Loucy (cell line): ENCODE measurements at regions not wholly inside any gene's neighbourhood (a gene's known extent, or its start where the extent isn't known, plus 50 kb on each side); places are given as distances from the start of the nearest gene placed in this dataset.

Experiments used
- H2AFZ ChIP-seq: fragments of 200-600 bp; sonication (generic); 2 replicates; pipeline ENCODE4 v1.6.0; 2016; ENCODE audit warnings: antibody characterized with exemption, mild to moderate bottlenecking, low read length, moderate library complexity
- H3F3A ChIP-seq: fragments of 200-600 bp; 2 replicates; pipeline ENCODE4 v1.6.0; 2016; ENCODE audit warnings: antibody characterized with exemption, low read depth, mild to moderate bottlenecking
- H3K27me3 ChIP-seq: fragments of 200-600 bp; sonication (generic); 2 replicates; pipeline ENCODE4 v1.6.1; 2014; ENCODE audit warnings: low read length, mild to moderate bottlenecking; ENCODE audit not compliant: insufficient read depth, poor library complexity, severe bottlenecking
- H3K36me3 ChIP-seq: fragments of 200-600 bp; sonication (generic); 2 replicates; pipeline ENCODE4 v1.6.1; 2016; ENCODE audit warnings: low read length; ENCODE audit not compliant: insufficient read depth
- H3K4me1 ChIP-seq: fragments of 200-600 bp; sonication (generic); 2 replicates; pipeline ENCODE4 v1.5.1; 2014; ENCODE audit warnings: low read length, mild to moderate bottlenecking; ENCODE audit not compliant: insufficient read depth, poor library complexity, severe bottlenecking
- H3K4me2 ChIP-seq: fragments of 200-600 bp; sonication (generic); 2 replicates; pipeline ENCODE4 v1.6.0; 2014; ENCODE audit warnings: antibody characterized with exemption, low read length, low read depth, mild to moderate bottlenecking; ENCODE audit not compliant: poor library complexity, severe bottlenecking
- H3K4me3 ChIP-seq: fragments of 200-600 bp; sonication (generic); 2 replicates; pipeline ENCODE4 v1.5.1; 2014; ENCODE audit warnings: low read length, mild to moderate bottlenecking, mixed read lengths; ENCODE audit not compliant: poor library complexity, severe bottlenecking
- H3K79me2 ChIP-seq: fragments of 200-600 bp; sonication (generic); 2 replicates; pipeline ENCODE4 v1.6.1; 2014; ENCODE audit warnings: low read length; ENCODE audit not compliant: insufficient read depth
- H3K9ac ChIP-seq: fragments of 200-600 bp; sonication (generic); 2 replicates; pipeline ENCODE4 v1.6.0; 2014; ENCODE audit warnings: mild to moderate bottlenecking, low read depth, low read length, moderate library complexity; ENCODE audit not compliant: poor library complexity, severe bottlenecking
- H3K9me2 ChIP-seq: fragments of 200-600 bp; sonication (generic); replicated peaks from 2 replicates; pipeline ENCODE4 v1.6.1; 2016; ENCODE audit warnings: low read depth, low read length, mixed read lengths
- H3K9me3 ChIP-seq: fragments of 200-600 bp; sonication (generic); 2 replicates; pipeline ENCODE4 v1.6.1; 2014; ENCODE audit warnings: mild to moderate bottlenecking, antibody characterized with exemption, low read length, low read depth; ENCODE audit not compliant: insufficient read depth
- H4K20me1 ChIP-seq: fragments of 200-600 bp; sonication (generic); 2 replicates; pipeline ENCODE4 v1.6.0; 2014; ENCODE audit warnings: antibody characterized with exemption, low read length, mild to moderate bottlenecking; ENCODE audit not compliant: insufficient read depth, poor library complexity, severe bottlenecking
- CTCF ChIP-seq: fragments of 200-600 bp; sonication (generic); conservative IDR thresholded peaks from 2 replicates; pipeline ENCODE4 v1.5.1; 2014; ENCODE audit warnings: mild to moderate bottlenecking, antibody characterized with exemption, low read length
- EZH2phosphoT487 ChIP-seq: fragments of 200-600 bp; IDR thresholded peaks from 2 replicates; pipeline ENCODE4 v1.6.1; 2018; ENCODE audit warnings: antibody characterized with exemption, mild to moderate bottlenecking, moderate library complexity, borderline replicate concordance

DNA sequence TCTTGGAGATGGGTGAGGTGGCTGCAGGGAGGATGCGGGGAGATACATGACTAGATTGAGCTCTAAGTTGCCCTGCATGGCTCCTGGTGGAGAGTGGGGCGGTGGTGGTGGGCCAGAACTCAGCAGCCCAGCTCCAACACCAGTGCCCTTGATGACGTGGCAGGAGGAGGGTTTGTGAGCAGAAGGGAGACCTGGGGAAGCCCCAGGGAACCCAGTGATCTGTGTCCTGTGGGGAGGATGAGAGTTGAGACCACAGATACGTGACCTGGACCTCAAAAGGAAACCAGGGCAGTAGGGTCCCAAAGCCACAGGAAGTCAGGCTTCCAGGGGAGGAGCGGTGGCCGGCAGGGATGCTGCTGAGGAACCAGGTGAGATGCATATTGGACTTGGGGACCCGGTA lies 989.1 kb upstream of the TMEM132C start:
- Histone ChIP-seq H3K9ac (no peak overlapping the region), H3K27me3 (no peaks in the 10 kb centered on the region), H3K4me3 (no peak overlapping the region), H3K9me2 (no peaks in the 10 kb centered on the region), H3K4me2 (no peak overlapping the region), H4K20me1 (no peaks in the 10 kb centered on the region), H3K9me3 (no peaks in the 10 kb centered on the region), H3K79me2 (no peaks in the 10 kb centered on the region), H3K36me3 (no peaks in the 10 kb centered on the region), H3K4me1 (no peaks in the 10 kb centered on the region), H3F3A (no peaks in the 10 kb centered on the region), H2AFZ (no peak overlapping the region)
- TF ChIP-seq EZH2phosphoT487 (no peak), CTCF (no peak)

- H4K20me1 ChIP-seq = no peaks in the 10 kb centered on the region
- H3K4me1 ChIP-seq = no peaks in the 10 kb centered on the region
- H3K9me3 ChIP-seq = no peaks in the 10 kb centered on the region
- no peaks in the 10 kb centered on the region for H3K9me2 ChIP-seq
- H3K9ac ChIP-seq = no peak overlapping the region
- no peak overlapping the region for H3K4me2 ChIP-seq
- no peak overlapping the region for H2AFZ ChIP-seq
- no peaks in the 10 kb centered on the region for H3F3A ChIP-seq
- H3K79me2 ChIP-seq = no peaks in the 10 kb centered on the region
- no peak for TF ChIP-seq EZH2phosphoT487
- TF ChIP-seq CTCF = no peak
- H3K27me3 ChIP-seq = no peaks in the 10 kb centered on the region
- H3K36me3 ChIP-seq = no peaks in the 10 kb centered on the region
- H3K4me3 ChIP-seq = no peak overlapping the region
Measured at GRCh38 chr12:127278351-127278750, 988.6 kb upstream of the TMEM132C start.

DNA sequence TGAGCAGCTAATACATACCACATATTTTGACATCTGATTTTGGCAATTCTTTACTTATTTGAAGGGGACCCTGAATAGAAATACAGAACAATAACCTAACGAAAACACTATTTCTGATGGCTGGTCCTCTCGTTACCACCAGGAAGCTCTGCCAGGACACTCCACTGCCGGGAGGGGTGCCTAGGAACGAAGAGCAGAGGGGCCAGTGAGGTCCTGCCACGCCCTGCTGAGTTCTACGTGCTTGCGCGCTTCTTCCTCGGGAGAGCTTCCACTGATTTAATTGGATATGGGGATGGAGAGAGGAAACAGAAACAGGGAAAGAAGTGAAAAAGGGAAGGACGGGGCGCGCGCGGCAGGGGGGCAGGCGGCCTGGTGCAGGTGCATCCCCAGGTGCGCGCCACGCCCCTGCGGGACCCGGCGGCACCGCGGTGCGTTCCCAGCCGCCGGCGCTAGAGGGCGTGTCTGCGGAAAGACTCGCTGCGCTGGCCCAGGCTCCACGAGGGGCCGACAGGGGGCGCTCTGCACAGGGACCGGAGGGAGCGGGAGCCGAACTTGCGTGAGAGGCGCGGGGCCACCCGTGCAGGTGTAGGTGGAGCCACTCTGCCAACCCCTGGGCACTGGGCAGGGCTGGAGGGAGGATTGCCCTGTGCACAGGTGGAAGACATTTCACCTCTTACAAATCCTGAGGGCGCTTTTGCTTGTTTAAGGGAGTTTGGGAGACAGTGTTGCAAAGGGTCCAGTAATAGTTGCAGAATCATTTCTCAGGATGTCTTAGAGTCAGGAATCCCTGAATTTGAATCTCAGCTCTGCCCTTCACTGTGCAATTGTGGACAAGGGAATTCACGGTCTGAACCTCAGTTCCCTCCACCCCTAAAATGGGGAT lies 986.3 kb upstream of the TMEM132C start:
- Histone ChIP-seq H3F3A (no peaks in the 10 kb centered on the region), H3K9ac (no peak overlapping the region), H3K36me3 (no peaks in the 10 kb centered on the region), H4K20me1 (no peaks in the 10 kb centered on the region), H2AFZ (no peak overlapping the region), H3K9me3 (no peaks in the 10 kb centered on the region), H3K9me2 (no peaks in the 10 kb centered on the region), H3K4me2 (no peak overlapping the region), H3K4me1 (no peaks in the 10 kb centered on the region), H3K27me3 (no peaks in the 10 kb centered on the region), H3K79me2 (no peaks in the 10 kb centered on the region), H3K4me3 (no peak overlapping the region)
- no peak for TF ChIP-seq CTCF
- no peak for TF ChIP-seq EZH2phosphoT487
